GM18519 (cell line): ENCODE measurements at regions not wholly inside any gene's neighbourhood (a gene's known extent, or its start where the extent isn't known, plus 50 kb on each side); places are given as distances from the start of the nearest gene placed in this dataset.
"Not testable (repeated sequence)": the region's sequence is repeated elsewhere in the genome, so short reads cannot be mapped to it uniquely, and the experiment has no call there.

Experiments
- ATAC-seq: cut with Tn5 transposase; IDR thresholded peaks from one replicate; pipeline ENCODE4 v1.9.1; 2021; ENCODE audit warnings: mild to moderate bottlenecking, moderate library complexity; ENCODE audit not compliant: unreplicated experiment, low FRiP score

DNA sequence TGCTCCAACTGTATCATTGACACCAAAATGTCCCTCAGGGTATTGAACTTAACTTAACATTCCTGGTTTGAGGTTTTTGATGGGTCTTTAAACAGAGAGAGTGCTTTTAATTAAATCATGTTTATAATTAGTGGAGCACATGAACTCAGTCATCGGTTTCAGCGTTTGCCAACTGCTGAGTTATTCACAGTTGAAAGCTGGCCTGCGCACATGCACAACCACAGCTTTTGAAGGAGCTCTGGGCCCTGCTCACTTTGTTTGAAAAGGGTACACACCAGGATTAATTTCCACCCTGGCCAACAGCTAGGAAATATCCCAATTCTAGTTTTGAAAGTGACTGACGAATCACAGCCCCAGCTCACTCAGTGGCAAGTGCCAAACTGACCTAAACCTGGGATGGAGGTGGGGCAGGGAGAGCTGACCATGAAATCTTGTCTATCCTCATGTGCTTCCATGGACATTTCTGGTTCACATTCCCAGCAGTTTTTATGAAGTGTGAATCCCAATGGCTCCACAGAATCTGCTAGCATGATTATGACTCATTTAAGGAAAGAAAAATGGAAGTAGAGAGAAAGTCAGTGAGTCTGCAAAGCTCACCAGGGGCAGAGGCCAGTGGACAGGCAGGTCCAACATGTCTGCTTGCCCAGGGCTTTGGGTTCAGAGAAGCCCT lies 247.8 kb downstream of the FNDC1 start:
- ATAC-seq, result no peak

GRCh38 chr6:159415540-159415939 lies 246.3 kb downstream of the FNDC1 start:
- no peak for ATAC-seq

DNA sequence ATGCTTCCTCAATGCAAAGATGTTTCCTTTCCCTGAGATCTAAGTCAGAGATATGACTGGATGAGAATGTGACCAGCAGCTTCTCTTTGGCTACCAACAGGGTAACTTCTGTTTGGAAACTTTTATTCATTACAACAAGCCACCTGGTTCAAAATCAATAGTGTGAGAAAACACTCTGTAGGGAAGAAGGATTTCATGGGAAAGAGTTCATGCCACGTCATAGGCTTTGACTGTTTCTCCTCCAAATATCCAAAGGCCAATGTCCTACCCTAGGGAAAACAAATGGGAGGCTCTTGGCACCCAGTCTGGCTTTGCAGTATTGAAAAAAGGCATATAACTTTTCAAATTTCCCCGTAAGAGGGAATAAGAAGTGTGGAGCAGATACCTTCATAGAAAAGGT lies 245.5 kb downstream of the FNDC1 start:
- no peak for ATAC-seq

- ATAC-seq, result not testable (repeated sequence)
Observed at GRCh38 chr6:159407211-159407780, 238.1 kb downstream of the FNDC1 start.

DNA sequence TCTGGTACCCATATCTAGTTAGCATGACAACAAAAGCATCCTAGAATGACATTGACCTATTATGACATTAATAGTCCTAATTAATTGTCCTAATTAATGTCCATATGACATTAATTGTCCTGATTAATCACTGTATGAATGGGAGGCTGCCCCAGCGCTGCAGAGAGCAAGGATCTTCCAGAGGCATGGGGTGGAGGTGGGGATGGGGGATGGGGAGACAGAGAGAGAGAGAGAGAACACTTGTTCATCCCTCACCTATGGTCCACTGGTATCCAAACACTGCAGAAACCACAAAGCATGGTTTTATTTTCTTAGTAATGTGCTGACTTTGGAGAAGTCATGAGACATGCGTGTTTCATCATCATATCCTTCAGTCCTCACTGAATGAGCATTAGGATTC lies 235.1 kb downstream of the FNDC1 start:
- ATAC-seq, result no peak

- no peak for ATAC-seq
Observed at GRCh38 chr6:159400826-159401225, 231.6 kb downstream of the FNDC1 start.

DNA sequence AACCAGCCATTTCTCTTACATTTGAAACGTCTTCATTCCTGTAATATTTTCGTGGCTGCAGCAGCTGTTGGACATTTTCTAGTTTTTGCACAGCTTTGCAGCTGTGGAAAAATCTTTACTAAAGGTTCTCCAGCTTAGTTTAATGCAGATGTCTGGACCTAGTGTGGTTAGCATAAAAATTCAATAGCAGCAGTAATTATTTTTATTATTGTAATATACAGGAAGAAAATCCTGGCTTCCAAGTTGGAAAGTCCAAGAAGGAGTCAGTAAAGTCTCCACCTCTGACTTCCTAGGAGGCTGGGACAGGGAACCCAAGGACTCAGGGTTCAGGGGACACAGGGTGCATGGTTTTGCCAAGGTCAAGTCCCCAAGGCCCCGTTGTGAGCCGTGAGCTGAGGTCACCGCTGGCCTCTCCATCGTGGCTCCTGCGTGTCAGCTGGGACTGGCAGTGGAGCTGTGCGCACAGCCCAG lies 230.6 kb downstream of the FNDC1 start:
- ATAC-seq, result no peak

DNA sequence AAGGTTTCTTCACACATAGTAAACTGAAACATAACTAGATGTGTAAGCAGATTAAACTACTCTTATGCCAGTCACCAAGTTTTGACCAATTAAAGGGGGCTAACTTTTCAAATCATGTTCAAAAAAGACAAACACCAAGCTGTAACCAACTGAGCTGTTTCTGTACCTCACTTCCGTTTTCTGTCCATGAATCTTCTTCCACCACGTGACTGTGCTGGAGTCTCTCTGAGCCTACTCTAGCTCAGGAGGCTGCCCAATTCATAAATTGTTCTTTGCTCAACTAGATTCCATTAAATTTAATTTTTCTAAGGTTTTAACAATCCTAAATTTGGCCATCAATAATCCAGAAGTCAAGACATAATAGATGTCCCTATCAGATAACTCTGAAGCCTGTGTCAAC lies 229.4 kb downstream of the FNDC1 start:
- no peak for ATAC-seq

DNA sequence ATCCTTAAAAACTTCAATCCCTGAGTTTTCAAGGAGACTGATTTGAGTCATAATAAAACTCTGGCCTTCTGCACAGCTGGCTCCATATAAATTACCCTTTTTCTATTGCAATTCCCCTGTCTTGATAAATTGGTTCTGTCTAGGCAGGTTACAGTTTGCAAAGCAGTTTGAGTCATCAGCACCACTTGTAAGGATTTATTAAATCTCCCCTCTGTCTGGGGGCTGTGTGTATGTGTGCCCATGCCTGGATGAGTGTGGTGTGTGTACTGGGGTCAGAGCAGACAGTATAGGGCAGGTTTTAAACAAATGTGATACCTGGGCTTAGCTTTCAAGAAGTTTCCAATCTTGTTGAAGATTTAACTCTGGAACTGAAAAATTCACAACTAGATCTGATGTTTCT lies 228.6 kb downstream of the FNDC1 start:
- no peak for ATAC-seq

GRCh38 chr6:159395609-159396008 lies 226.4 kb downstream of the FNDC1 start:
- no peak for ATAC-seq

GRCh38 chr6:159392695-159393094 lies 223.5 kb downstream of the FNDC1 start:
- not testable (repeated sequence) for ATAC-seq

- no peak for ATAC-seq
Observed at GRCh38 chr6:159390381-159390780, 221.2 kb downstream of the FNDC1 start.

- ATAC-seq, result no peak
Observed at GRCh38 chr6:159389695-159390094, 220.5 kb downstream of the FNDC1 start.

DNA sequence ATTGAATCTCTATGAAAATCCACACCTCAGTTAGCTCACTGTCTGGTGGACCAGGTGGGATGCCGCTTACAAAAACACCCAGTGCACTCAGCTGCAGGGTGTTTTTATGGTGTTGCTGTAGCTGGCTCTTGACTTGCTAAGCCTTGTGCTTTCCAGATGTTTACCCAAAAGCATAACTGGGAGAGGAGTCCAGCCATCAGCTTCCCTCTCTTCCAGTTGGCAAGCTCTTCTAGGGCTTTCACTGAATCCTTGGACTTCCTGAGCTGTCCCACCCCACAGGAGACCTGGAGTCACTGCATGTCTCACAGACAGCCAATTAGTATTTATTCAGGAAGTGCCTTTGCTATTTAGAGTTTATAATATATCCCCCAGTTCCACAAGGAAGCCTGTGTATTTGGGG lies 210.9 kb downstream of the FNDC1 start:
- ATAC-seq, result no peak

DNA sequence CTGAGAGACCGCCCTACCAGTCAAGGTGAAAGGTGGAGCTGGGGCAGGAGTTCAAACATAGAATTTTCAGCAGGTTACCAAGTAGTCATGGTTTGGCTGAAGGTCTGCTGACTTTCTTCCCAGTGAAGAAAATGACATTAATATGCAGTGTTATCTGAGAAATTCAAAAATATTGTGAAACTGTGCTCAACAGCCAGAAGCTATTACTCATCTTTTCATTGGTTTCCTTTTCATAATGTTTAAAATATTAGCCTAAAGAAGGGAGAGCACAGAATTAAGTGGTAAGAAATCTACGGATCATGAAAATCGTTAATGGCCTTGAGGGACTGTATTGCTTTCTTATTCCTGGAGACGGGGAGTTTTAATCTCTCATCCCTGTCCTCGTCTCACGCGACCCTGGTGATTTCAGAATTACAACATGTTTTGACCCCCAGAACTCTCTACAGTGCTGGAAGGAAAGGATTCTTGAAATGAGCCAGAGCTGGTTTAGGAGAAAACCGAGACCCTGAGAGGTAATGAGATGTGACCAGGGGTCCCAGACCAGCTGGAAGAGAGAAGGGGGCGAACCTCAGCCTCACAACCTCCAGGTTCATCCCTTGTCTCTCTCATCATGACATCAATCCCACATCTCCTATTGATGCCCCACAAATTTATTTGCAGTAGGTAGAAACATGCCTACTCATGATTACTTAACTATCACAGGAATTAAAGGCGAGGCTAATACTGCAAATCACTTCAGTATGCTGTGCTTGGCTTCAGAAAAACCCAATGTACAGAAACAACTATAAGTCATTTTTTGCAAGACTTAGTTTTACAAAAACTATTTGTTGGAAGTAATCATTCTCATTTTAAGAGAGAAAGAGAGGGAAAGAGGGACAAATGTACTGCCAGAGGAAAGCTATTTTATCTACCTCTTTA lies 209.5 kb downstream of the FNDC1 start:
- no peak for ATAC-seq

GRCh38 chr6:159376516-159377158 lies 207.4 kb downstream of the FNDC1 start:
- no peak for ATAC-seq

DNA sequence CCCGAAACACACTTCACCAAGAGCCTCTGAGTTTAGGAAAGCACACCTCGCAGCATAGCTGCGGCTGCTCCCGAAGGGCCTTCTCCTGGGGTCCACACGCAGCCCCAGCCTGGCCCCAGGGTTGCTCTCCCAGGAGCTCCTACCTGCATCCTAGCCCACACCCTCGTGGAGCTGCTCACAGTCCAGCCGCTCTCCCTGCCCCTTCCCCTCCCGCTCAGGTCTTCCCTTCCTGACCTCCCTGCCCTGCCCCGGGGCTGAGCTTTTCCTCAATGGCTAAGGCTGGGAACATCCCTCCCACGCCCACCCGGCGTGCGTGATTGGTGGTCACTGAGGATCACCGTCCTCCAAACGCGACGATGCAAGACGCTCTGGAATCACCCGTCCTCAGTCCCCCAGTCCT lies 205.8 kb downstream of the FNDC1 start:
- ATAC-seq, result no peak

DNA sequence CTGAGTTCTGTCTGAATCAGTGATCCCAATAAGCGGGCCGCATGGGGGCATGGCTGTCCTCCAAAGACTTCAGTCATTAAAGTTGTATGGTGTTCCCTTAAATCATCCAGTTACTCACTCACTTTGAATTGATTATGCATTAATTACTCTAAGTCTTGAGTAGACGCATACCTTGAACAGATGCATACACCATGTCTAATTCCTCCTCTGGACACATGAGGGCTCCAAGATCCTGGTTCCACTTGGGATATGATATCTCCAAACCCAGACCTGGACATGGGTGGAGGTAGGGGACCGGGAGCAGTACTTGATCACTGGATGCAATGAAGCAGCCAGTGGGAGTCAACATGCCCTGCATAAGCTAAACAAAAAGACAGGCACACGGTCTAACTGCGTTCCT lies 204.5 kb downstream of the FNDC1 start:
- ATAC-seq, result no peak

DNA sequence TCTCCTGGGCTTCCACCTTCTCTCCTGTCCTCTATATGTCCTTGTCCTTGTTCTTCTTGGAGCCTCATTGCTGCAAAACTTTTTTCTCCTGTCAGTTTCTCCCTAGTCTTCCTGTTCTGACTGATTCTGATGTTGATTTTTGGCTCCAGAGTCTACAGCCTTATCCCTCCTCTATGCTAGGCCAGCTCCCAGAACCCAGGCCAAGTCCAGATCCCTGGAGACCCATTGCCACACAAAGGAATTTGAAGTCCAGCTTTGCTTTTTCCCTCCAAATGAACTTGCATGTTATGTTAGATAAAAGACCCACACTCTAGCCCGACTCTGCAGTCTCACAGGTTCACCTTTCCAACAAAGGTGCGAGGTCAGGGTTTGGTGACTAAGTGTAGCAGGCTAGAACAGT lies 203.1 kb downstream of the FNDC1 start:
- ATAC-seq, result no peak

DNA sequence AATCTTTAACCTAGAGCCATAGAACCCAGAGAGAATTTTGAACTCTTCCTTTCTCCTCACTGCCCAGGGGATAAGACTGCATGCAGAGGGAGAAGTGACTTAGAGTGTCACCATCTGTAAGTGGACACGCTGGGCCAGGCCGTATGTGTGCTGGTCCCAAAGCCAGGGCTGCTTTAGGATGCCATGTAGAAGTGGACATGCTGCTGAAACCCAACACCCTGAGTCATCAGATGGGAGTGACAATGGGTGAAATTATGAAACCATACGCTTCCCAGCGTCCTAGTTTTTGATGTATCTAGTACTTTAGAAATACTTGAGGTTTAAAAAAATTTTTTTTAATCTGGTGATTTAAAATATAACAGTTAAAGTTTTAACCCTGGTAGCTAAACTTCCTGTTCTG lies 191.1 kb downstream of the FNDC1 start:
- no peak for ATAC-seq
